PFSK-1 (cell line): ENCODE measurements at regions not wholly inside any gene's neighbourhood (a gene's known extent, or its start where the extent isn't known, plus 50 kb on each side); places are given as distances from the start of the nearest gene placed in this dataset.

Experiments
- FOXP2 ChIP-seq: optimal IDR thresholded peaks from 2 replicates; pipeline ENCODE3; 2011; ENCODE audit warnings: borderline replicate concordance, control low read depth, inconsistent platforms; ENCODE audit not compliant: insufficient read depth; ENCODE audit errors: extremely low read length, extremely low read depth
- POLR2AphosphoS5 ChIP-seq: IDR thresholded peaks from 2 replicates; pipeline ENCODE4 v1.6.1; 2012; ENCODE audit warnings: low read depth, mild to moderate bottlenecking, control low read depth, low read length, moderate library complexity
- SIN3A ChIP-seq: IDR thresholded peaks from 2 replicates; pipeline ENCODE4 v1.6.1; 2012; ENCODE audit warnings: mild to moderate bottlenecking, low read length, moderate library complexity, borderline replicate concordance; ENCODE audit not compliant: insufficient read depth
- TAF1 ChIP-seq: IDR thresholded peaks from 2 replicates; pipeline ENCODE4 v1.6.1; 2012; ENCODE audit warnings: low read length, control low read depth, borderline replicate concordance; ENCODE audit not compliant: insufficient read depth
- TF ChIP-seq, protein P1 (sequence below), 2 experiments: IDR thresholded peaks; 2 replicates each; pipeline versions ENCODE4 v1.6.1 to v1.8.0; 2011 to 2012; ENCODE audit warnings: low read depth in 2 of 2, low read length in 2 of 2, control low read depth in 1 of 2, inconsistent platforms in 1 of 2, mild to moderate bottlenecking in 1 of 2, moderate library complexity in 1 of 2; ENCODE audit not compliant: insufficient read depth in 1 of 2

DNA sequence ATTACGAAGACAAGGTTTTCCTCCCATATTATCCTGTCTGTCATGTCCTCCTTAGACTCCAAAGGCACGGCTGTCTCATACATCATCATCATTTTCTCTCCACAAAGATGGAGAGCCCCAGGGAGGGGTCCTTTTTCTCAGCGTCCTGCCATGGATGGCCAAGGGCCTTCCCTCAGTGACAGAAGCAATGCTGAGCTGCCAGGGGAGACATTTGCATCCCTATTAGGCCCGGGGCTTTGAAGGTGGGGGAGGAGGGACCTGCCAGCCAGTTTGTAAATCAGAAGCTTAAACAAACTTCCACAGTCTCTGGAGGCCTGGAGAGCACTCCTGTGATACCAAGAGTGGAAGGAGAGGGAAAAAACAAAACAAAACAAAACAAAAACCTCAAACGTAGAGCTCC, 112.4 kb upstream of the ADO start:
- TF ChIP-seq TAF1, result no peak
- TF ChIP-seq POLR2AphosphoS5, result no peak
- TF ChIP-seq SIN3A, result no peak
- TF ChIP-seq, protein P1, sequence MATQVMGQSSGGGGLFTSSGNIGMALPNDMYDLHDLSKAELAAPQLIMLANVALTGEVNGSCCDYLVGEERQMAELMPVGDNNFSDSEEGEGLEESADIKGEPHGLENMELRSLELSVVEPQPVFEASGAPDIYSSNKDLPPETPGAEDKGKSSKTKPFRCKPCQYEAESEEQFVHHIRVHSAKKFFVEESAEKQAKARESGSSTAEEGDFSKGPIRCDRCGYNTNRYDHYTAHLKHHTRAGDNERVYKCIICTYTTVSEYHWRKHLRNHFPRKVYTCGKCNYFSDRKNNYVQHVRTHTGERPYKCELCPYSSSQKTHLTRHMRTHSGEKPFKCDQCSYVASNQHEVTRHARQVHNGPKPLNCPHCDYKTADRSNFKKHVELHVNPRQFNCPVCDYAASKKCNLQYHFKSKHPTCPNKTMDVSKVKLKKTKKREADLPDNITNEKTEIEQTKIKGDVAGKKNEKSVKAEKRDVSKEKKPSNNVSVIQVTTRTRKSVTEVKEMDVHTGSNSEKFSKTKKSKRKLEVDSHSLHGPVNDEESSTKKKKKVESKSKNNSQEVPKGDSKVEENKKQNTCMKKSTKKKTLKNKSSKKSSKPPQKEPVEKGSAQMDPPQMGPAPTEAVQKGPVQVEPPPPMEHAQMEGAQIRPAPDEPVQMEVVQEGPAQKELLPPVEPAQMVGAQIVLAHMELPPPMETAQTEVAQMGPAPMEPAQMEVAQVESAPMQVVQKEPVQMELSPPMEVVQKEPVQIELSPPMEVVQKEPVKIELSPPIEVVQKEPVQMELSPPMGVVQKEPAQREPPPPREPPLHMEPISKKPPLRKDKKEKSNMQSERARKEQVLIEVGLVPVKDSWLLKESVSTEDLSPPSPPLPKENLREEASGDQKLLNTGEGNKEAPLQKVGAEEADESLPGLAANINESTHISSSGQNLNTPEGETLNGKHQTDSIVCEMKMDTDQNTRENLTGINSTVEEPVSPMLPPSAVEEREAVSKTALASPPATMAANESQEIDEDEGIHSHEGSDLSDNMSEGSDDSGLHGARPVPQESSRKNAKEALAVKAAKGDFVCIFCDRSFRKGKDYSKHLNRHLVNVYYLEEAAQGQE (IDR thresholded peaks at IDR 0.05; ENCODE audit: insufficient read depth in 1 of 2, low read depth in 2 of 2, low read length in 2 of 2), result no peak
- TF ChIP-seq FOXP2, result no peak
